Kidney (tissue), 13 donors: ENCODE measurements at regions not wholly inside any gene's neighbourhood (a gene's known extent, or its start where the extent isn't known, plus 50 kb on each side); places are given as distances from the start of the nearest gene placed in this dataset.

Source experiments
- DNase-seq, 5 donors: peaks; one replicate each; pipeline ENCODE4 v3.0.0-alpha.2; 2013 to 2020
- FAIRE-seq: peaks from 2 replicates; lab custom pipeline; 2012; peaks lifted over from hg19 to GRCh38; lab: Jason Lieb, UNC
- H3K27ac ChIP-seq, 2 donors: one replicate each; pipeline ENCODE4 v1.7.0; 2013; ENCODE audit warnings: low read depth in 2 of 2, low read length in 2 of 2, inconsistent platforms in 1 of 2
- H3K27me3 ChIP-seq: one replicate; pipeline ENCODE4 v1.7.1; 2013; ENCODE audit warnings: low read length, inconsistent platforms; ENCODE audit not compliant: control insufficient read depth, insufficient read depth
- H3K36me3 ChIP-seq, 3 donors: one replicate each; pipeline versions ENCODE4 v1.7.0 to v1.7.1; 2013; ENCODE audit warnings: low read length in 3 of 3, control low read depth in 1 of 3, inconsistent platforms in 1 of 3; ENCODE audit not compliant: insufficient read depth in 3 of 3, control insufficient read depth in 2 of 3
- H3K4me1 ChIP-seq, 3 donors: one replicate each; pipeline versions ENCODE4 v1.7.0 to v1.7.1; 2013; ENCODE audit warnings: low read length in 3 of 3, inconsistent platforms in 1 of 3, low read depth in 1 of 3; ENCODE audit not compliant: control insufficient read depth in 2 of 3, insufficient read depth in 2 of 3
- H3K4me3 ChIP-seq, 3 donors: one replicate each; pipeline versions ENCODE4 v1.7.0 to v1.8.1; 2013; ENCODE audit warnings: low read length in 3 of 3, control low read depth in 1 of 3, inconsistent platforms in 1 of 3
- H3K9ac ChIP-seq, 3 donors: one replicate each; pipeline versions ENCODE4 v1.7.0 to v1.7.1; 2013; ENCODE audit warnings: low read length in 3 of 3, control low read depth in 1 of 3, inconsistent platforms in 1 of 3
- H3K9me3 ChIP-seq, 3 donors: one replicate each; pipeline versions ENCODE4 v1.7.0 to v1.7.1; 2013; ENCODE audit warnings: low read length in 3 of 3, control low read depth in 1 of 3, inconsistent platforms in 1 of 3; ENCODE audit not compliant: control insufficient read depth in 2 of 3, insufficient read depth in 1 of 3
- intact Hi-C: fragments of 100-400 bp; cut with DNase I; formaldehyde crosslinking; loops from one replicate; pipeline ENCODE4 v1.11.1; 2022
- TF ChIP-seq, protein P1 (sequence below): IDR thresholded peaks from 3 replicates; pipeline ENCODE4 v1.5.1; 2012; ENCODE audit warnings: mild to moderate bottlenecking, moderate library complexity, borderline replicate concordance; ENCODE audit not compliant: insufficient read depth; ENCODE audit errors: extremely low read depth
- donor health status: control.
- donor health status: control.
- donor health status: control.
- donor health status: control.
- donor health status: control.
- donor health status: DM: yes; HTN: yes; CAD: no.
- donor health status: Normal renal cell carcinoma (clear cell type).

DNA sequence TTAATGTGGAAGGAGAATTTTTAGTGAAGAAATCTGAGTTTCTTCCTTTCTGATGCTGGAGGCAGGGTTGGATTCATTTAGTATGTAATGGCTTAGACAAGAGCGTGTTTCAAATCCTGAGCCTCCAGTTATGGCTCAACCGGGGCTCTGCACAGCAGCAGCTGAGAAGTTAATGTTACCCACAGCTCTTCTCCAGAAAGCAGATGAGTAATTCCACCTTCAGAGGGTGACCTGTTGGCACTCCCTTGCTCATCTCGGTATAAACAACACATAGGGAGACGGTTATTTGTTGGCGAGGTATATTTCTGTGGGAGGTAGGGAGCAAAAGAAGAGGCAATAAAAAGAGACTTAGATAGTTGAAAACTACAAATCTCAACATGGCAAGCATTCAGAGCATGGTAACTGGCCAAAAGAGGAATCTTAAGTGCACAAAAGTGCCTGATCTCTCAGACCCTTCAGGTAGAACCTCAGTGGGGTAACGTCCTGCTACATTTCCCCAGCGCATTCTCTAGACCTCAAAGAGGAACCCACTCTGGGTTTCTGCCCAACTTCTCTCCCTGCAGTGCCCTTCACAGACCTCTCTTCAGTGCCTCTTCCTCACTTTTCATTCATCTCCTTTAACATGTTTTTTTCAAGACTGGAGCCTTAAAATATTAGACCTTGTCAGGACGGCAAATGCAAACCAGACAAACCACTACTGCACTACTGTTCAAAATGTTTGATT lies 417.5 kb upstream of the ADAMTSL1 start:
- no peaks in the 10 kb centered on the region for H3K27me3 ChIP-seq
- DNase-seq (no peak), FAIRE-seq (no peak)
- H3K9ac ChIP-seq, result no peak overlapping the region
- no peaks in the 10 kb centered on the region for H3K9me3 ChIP-seq
- H3K4me3 ChIP-seq, result no peak overlapping the region
- H3K27ac ChIP-seq, result no peak overlapping the region
- intact Hi-C loops, result no loop called here
- no peaks in the 10 kb centered on the region for H3K4me1 ChIP-seq
- TF ChIP-seq, protein P1, sequence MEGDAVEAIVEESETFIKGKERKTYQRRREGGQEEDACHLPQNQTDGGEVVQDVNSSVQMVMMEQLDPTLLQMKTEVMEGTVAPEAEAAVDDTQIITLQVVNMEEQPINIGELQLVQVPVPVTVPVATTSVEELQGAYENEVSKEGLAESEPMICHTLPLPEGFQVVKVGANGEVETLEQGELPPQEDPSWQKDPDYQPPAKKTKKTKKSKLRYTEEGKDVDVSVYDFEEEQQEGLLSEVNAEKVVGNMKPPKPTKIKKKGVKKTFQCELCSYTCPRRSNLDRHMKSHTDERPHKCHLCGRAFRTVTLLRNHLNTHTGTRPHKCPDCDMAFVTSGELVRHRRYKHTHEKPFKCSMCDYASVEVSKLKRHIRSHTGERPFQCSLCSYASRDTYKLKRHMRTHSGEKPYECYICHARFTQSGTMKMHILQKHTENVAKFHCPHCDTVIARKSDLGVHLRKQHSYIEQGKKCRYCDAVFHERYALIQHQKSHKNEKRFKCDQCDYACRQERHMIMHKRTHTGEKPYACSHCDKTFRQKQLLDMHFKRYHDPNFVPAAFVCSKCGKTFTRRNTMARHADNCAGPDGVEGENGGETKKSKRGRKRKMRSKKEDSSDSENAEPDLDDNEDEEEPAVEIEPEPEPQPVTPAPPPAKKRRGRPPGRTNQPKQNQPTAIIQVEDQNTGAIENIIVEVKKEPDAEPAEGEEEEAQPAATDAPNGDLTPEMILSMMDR, result no peak
- no peaks in the 10 kb centered on the region for H3K36me3 ChIP-seq

DNA sequence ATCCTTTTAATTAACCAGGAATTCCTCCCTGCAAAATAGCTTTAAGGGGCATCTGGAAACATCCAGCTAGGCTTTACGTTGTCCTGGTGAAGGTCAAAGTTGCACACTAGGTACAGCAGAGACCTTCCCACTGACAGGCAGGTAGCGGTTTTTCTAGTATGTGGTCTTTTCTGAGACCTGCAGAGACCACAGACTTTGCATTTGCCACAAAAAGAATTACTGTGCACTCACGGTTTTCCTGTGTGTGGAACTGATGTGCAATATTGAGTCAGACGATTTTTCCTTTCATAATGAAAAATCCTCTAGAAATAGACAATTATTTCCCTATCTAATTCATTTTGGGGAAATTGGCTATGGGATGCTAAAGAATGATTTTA lies 417.0 kb upstream of the ADAMTSL1 start:
- H3K36me3 ChIP-seq, result no peaks in the 10 kb centered on the region
- H3K27ac ChIP-seq, result no peak overlapping the region
- no peaks in the 10 kb centered on the region for H3K4me1 ChIP-seq
- intact Hi-C loops, result no loop called here
- H3K4me3 ChIP-seq, result no peak overlapping the region
- H3K9ac ChIP-seq, result no peak overlapping the region
- H3K27me3 ChIP-seq, result no peaks in the 10 kb centered on the region
- TF ChIP-seq, protein P1, result no peak
- no peak for DNase-seq
- H3K9me3 ChIP-seq, result no peaks in the 10 kb centered on the region
- FAIRE-seq, result no peak

- Histone ChIP-seq H3K27ac (no peak overlapping the region), H3K4me3 (no peak overlapping the region), H3K27me3 (no peaks in the 10 kb centered on the region), H3K9ac (no peak overlapping the region), H3K9me3 (no peaks in the 10 kb centered on the region), H3K4me1 (no peaks in the 10 kb centered on the region), H3K36me3 (no peaks in the 10 kb centered on the region)
- FAIRE-seq (no peak), DNase-seq (no peak)
- TF ChIP-seq, protein P1, result no peak
- intact Hi-C loops, result no loop called here
Observed at GRCh38 chr9:18058564-18059442, 415.1 kb upstream of the ADAMTSL1 start.
